ENCODE measurements at regions not wholly inside any gene's neighbourhood (a gene's known extent, or its start where the extent isn't known, plus 50 kb on each side); places are given as distances from the start of the nearest gene placed in this dataset.

DNA sequence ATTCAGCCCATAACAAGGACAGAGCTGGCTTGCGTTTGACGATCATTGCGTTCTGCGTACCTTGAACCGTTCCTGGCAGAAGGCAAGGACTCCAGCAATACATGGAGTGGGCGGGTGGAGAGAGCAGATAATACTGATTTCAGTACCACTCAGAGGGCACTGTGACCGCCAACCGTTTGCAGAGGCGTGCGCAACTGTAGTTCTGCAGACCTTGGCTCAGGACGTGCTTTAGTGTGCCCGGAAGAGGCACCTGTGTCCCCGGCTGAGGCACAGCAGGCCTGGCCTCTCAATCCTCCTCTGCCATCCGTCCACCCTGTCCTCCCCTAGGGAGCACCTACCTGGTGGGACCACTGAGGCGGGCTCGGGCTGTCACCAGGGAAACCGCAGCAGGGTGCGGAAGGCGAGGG lies 117.6 kb upstream of the USP29 start:
- Histone ChIP-seq H3K9me3 (ENCODE audit: control insufficient read depth, insufficient read depth, low read length) (peaks cover 12% of the 10 kb centered on the region; the same call in 1 of the 2 replicates), H3K27ac (ENCODE audit: low read depth, low read length) (no peak overlapping the region), H4K20me1 (ENCODE audit: control insufficient read depth, insufficient read depth, low read depth, low read length) (no peaks in the 10 kb centered on the region), H3K4me2 (ENCODE audit: low read length) (no peak overlapping the region), H3K79me2 (ENCODE audit: control insufficient read depth, low read length) (no peaks in the 10 kb centered on the region), H3K36me3 (ENCODE audit: control insufficient read depth, low read length) (no peaks in the 10 kb centered on the region), H3F3A (ENCODE audit: control insufficient read depth, insufficient read depth) (no peaks in the 10 kb centered on the region), H3K9me2 (replicated peaks; ENCODE audit: control insufficient read depth, low read length) (no peaks in the 10 kb centered on the region), H3K27me3 (ENCODE audit: control insufficient read depth, low read length) (no peaks in the 10 kb centered on the region), H3K4me1 (ENCODE audit: control insufficient read depth, low read length) (no peaks in the 10 kb centered on the region), H3K4me3 (ENCODE audit: low read length) (no peak overlapping the region)
- TF ChIP-seq, protein P1, sequence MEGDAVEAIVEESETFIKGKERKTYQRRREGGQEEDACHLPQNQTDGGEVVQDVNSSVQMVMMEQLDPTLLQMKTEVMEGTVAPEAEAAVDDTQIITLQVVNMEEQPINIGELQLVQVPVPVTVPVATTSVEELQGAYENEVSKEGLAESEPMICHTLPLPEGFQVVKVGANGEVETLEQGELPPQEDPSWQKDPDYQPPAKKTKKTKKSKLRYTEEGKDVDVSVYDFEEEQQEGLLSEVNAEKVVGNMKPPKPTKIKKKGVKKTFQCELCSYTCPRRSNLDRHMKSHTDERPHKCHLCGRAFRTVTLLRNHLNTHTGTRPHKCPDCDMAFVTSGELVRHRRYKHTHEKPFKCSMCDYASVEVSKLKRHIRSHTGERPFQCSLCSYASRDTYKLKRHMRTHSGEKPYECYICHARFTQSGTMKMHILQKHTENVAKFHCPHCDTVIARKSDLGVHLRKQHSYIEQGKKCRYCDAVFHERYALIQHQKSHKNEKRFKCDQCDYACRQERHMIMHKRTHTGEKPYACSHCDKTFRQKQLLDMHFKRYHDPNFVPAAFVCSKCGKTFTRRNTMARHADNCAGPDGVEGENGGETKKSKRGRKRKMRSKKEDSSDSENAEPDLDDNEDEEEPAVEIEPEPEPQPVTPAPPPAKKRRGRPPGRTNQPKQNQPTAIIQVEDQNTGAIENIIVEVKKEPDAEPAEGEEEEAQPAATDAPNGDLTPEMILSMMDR (IDR thresholded peaks at IDR 0.05; ENCODE audit: low read depth, low read length, poor library complexity, severe bottlenecking), result no peak
- TF ChIP-seq EZH2phosphoT487 (IDR thresholded peaks at IDR 0.05; ENCODE audit: borderline replicate concordance, low read length), result no peak

DNA sequence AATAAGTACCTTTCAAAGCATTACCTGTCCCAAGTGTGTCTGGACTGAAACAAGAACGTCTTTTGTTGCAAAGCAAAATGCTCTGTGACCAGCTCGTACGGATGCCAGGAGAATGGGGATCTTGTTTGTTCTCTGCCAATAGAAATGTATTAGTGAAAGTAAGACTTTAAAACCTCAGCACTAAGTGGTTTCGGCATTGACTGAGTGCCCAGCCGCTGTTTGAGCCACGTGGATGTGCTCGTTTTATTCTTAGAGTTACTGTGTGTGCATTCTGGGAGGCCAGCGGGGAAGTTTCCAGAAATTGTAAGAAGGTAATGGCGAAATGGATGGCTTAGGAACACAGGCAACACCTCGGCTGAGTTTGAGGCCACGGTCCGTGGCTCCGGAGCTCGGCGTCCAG lies 117.1 kb upstream of the USP29 start:
- Histone ChIP-seq H3K9me3 (ENCODE audit: control insufficient read depth, insufficient read depth, low read length) (peaks cover 17% of the 10 kb centered on the region; the same call in 1 of the 2 replicates), H3K36me3 (ENCODE audit: control insufficient read depth, low read length) (no peaks in the 10 kb centered on the region), H3K9me2 (replicated peaks; ENCODE audit: control insufficient read depth, low read length) (no peaks in the 10 kb centered on the region), H3K4me1 (ENCODE audit: control insufficient read depth, low read length) (no peaks in the 10 kb centered on the region), H3K4me3 (ENCODE audit: low read length) (no peak overlapping the region), H3F3A (ENCODE audit: control insufficient read depth, insufficient read depth) (no peaks in the 10 kb centered on the region), H3K4me2 (ENCODE audit: low read length) (no peak overlapping the region), H3K27me3 (ENCODE audit: control insufficient read depth, low read length) (no peaks in the 10 kb centered on the region), H4K20me1 (ENCODE audit: control insufficient read depth, insufficient read depth, low read depth, low read length) (no peaks in the 10 kb centered on the region), H3K79me2 (ENCODE audit: control insufficient read depth, low read length) (no peaks in the 10 kb centered on the region), H3K27ac (ENCODE audit: low read depth, low read length) (no peak overlapping the region)
- TF ChIP-seq, protein P1 (IDR thresholded peaks at IDR 0.05; ENCODE audit: low read depth, low read length, poor library complexity, severe bottlenecking), result no peak
- TF ChIP-seq EZH2phosphoT487 (IDR thresholded peaks at IDR 0.05; ENCODE audit: borderline replicate concordance, low read length), result no peak

DNA sequence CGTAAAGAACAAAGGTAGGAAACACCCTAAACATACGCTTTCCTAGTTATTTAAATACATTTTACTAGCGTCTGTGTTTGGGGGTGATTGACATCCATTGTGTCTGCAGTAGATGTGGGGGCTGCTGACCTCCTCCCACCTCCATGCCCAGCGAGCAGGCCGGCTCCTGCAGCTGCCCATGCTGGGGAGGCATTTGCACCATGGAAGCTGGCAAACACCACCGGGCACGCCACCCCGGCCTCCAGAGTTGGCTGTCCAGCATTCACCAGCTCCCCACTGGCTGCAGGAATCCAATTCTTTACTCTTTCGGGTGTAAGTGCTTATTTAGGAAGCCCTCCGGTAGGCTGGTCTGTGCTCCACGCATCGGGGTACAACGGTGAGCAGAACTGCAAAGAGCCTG lies 115.4 kb upstream of the USP29 start:
- H3K79me2 ChIP-seq (ENCODE audit: control insufficient read depth, low read length), result no peaks in the 10 kb centered on the region
- H4K20me1 ChIP-seq (ENCODE audit: control insufficient read depth, insufficient read depth, low read depth, low read length), result no peaks in the 10 kb centered on the region
- peaks cover 17% of the 10 kb centered on the region; the same call in 1 of the 2 replicates for H3K9me3 ChIP-seq (ENCODE audit: control insufficient read depth, insufficient read depth, low read length)
- H3K27me3 ChIP-seq (ENCODE audit: control insufficient read depth, low read length), result no peaks in the 10 kb centered on the region
- H3K4me2 ChIP-seq (ENCODE audit: low read length), result no peak overlapping the region
- H3K4me1 ChIP-seq (ENCODE audit: control insufficient read depth, low read length), result no peaks in the 10 kb centered on the region
- no peak overlapping the region for H3K4me3 ChIP-seq (ENCODE audit: low read length)
- no peak overlapping the region for H3K27ac ChIP-seq (ENCODE audit: low read depth, low read length)
- TF ChIP-seq, protein P1 (IDR thresholded peaks at IDR 0.05; ENCODE audit: low read depth, low read length, poor library complexity, severe bottlenecking), result no peak
- TF ChIP-seq EZH2phosphoT487 (IDR thresholded peaks at IDR 0.05; ENCODE audit: borderline replicate concordance, low read length), result no peak
- no peaks in the 10 kb centered on the region for H3F3A ChIP-seq (ENCODE audit: control insufficient read depth, insufficient read depth)
- H3K9me2 ChIP-seq (replicated peaks; ENCODE audit: control insufficient read depth, low read length), result no peaks in the 10 kb centered on the region
- H3K36me3 ChIP-seq (ENCODE audit: control insufficient read depth, low read length), result no peaks in the 10 kb centered on the region
